Suppressor macrophage (primary cell): ENCODE measurements at regions not wholly inside any gene's neighbourhood (a gene's known extent, or its start where the extent isn't known, plus 50 kb on each side); places are given as distances from the start of the nearest gene placed in this dataset.
"Not testable (repeated sequence)": the region's sequence is repeated elsewhere in the genome, so short reads cannot be mapped to it uniquely, and the experiment has no call there.

Experiments
- DNase-seq, 4 experiments: peaks; one replicate each; pipeline ENCODE4 v3.0.0-alpha.2; 2020 to 2022

DNA sequence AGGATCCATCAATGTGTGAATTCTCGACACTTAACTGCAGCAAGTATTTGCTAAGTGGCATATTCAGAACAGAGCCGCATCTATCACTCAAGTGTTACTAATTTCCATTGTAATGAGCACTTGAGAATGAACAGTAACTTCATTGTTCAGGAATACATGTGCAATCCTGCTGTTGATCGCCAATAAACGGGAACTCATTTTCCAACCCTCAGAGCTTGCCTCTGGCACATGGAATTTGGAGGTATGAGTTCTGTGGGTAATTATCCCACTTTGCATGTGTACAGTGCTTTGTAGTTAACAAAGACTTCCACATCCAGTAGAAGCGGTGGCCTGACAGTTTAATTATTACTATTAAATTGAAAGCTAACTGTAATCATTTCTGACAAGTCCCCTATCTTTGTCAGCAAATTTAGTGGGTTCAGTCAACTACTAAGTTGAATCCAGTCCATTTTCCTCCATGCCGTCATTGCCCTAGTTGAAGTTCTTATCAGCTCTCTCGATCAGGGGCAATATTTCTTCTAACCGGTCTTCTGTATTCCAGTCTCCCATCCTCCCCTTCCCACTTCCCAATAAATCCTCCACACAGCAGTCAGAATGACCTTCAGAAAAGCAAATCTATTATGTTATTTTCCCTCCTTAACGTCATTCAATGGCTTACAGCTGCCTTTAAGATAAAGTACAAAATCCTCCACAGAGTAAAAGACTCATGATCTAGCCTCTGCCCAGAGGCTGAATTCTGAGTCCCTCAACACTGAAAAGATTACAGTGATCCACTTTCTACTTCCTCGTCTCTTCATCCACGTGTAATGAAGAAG, 62.4 kb upstream of the GBA3 start:
- DNase-seq, result not testable (repeated sequence)

DNA sequence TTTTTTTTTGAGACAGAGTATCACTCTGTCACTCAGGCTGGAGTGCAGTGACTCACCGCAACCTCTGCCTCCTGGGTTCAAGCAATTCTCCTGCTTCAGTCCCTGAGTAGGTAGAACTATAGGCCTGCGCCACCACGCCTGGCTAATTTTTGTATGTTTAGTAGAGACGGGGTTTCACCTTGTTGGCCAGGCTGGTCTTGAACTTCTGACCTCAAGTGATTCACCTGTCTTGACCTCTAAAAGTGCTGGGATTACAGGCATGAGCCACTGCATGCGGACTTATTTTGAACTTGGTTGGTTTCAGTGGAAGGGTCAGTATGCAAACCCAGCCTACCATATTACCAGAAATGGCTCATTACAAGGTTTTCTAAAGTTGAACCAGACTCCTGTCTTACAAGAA, 61.6 kb upstream of the GBA3 start:
- not testable (repeated sequence) for DNase-seq

DNA sequence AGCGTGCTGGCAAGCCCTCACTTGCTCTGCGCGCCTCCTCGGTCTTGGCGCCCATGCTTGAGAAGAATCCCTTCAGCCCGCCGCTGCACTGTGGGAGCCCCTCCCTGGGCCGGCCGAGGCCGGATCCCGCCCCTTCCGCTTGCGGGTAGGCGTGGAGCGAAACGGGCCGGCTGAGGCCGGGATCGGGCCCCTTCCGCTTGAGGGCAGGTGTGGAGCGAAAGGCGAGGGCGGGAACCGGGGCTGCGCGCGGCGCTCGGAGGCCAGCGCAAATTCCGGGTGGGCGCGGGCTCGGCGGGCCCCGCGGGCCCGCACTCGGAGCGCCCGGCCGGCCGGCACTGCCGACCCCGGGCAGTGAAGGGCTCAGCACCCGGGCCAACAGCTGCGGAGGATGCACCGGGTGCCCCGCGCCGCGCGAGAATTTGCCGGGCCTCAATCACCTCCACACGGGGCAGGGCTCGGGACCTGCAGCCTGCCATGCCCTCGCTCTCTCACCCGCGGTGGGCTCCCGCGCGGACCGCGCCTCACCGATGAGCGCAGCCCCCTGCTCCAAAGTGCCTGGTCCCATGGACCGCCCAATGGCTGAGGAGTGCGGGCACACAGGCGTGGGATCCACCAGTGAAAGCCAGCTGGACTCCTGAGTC, 58.1 kb upstream of the GBA3 start:
- peak in 1 of 4 experiments; percentile 47 for DNase-seq

DNA sequence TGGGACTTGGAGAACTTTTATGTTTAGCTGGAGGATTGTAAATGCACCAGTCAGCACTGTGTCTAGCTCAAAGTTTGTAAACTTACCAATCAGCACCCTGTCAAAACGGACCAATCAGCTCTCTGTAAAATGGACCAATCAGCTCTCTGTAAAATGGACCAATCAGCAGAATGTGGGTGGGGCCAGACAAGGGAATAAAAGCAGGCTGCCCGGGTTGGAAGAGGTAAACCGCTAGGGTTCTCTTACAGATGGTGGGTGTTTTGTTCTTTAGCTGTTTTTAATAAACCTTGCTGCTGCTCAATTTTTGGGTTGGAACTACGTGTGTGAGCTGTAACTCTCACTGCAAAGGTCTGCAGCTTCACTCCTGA, 57.6 kb upstream of the GBA3 start:
- DNase-seq, result not testable (repeated sequence)

DNA sequence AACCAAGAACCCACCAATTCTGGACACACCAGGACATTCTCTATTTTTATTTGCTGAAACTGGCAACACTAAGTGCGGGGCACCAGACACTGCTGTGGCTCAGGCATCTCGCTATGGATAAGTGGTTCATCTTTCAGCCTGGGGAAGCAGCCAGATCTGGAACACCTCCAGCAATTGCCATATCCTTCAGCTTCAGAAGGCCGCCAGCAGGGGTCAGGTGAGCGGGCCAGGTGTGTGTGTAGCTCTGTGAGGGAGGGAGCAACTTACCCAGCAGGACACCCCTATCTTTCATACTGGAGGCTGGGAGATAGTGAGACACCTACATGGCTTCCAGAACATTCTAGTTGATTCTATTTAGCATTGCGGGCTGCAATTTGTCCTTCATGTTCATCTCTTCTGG, 57.0 kb upstream of the GBA3 start:
- no peak for DNase-seq

DNA sequence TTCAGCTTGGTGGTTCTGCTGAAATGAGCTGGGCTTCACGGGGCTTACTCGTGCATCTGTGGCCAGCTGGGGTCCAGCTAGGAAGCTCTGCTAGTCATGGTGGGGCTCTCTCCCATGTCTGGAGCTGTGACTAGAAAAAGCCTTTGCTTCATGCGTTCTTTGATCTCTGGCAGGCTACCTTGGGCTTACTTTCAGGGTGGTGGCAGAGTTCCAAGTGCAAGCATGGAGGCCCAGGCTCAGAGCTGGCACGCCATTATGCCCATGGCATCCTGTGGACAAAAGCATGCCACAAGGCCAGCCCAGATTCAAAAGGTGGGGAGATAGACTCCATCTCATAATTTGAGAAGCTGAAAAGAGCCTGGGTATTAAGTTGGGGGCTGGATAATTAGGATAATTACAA, 55.4 kb upstream of the GBA3 start:
- DNase-seq, result no peak
